Prostate gland (tissue), 2 donors: ENCODE measurements at regions not wholly inside any gene's neighbourhood (a gene's known extent, or its start where the extent isn't known, plus 50 kb on each side); places are given as distances from the start of the nearest gene placed in this dataset.

ENCODE experiments used
- CTCF ChIP-seq, 4 experiments: fragments of 200-600 bp in 2 of 4; fragments of 450-650 bp in 2 of 4; sonication (generic) in 2 of 4; IDR thresholded peaks; 1 replicate in 3 of 4; 2 replicates in 1 of 4; pipeline ENCODE4 v1.5.1; 2016 to 2019; ENCODE audit warnings: antibody characterized with exemption in 4 of 4, mild to moderate bottlenecking in 2 of 4, moderate library complexity in 2 of 4
- POLR2A ChIP-seq: fragments of 450-650 bp; IDR thresholded peaks from one replicate; pipeline ENCODE4 v1.6.1; 2016; ENCODE audit warnings: antibody characterized with exemption, mild to moderate bottlenecking
- POLR2AphosphoS5 ChIP-seq: sonication (generic); formaldehyde crosslinking; IDR thresholded peaks from one replicate; pipeline ENCODE4 v1.6.1; 2017; ENCODE audit warnings: antibody characterized with exemption

- TF ChIP-seq CTCF (IDR thresholded peaks at IDR 0.05) (no peak), POLR2AphosphoS5 (no peak), POLR2A (no peak)
Observed at GRCh38 chr5:88452820-88453219, 184.2 kb upstream of the TMEM161B start.
